Natural killer cell (primary cell): ENCODE measurements at regions not wholly inside any gene's neighbourhood (a gene's known extent, or its start where the extent isn't known, plus 50 kb on each side); places are given as distances from the start of the nearest gene placed in this dataset.

Experiments
- ATAC-seq, 3 donors: fragments of 150-1000 bp in 2 of 3; fragments of 200-7000 bp in 1 of 3; cut with Tn5 transposase; 1 replicate in 1 of 3; 2 replicates in 2 of 3; pipeline ENCODE4 v1.10.0; 2021; ENCODE audit warnings: mild to moderate bottlenecking in 2 of 3, moderate library complexity in 2 of 3
- DNase-seq, 2 donors: peaks; one replicate each; pipeline versions ENCODE4 v3.0.0 to v3.0.0-alpha.2; 2013 to 2021; ENCODE audit warnings: mixed read lengths in 1 of 2
- H3K27ac ChIP-seq: one replicate; pipeline ENCODE4 v1.5.1; 2013; ENCODE audit warnings: mild to moderate bottlenecking, low read length
- H3K27me3 ChIP-seq: one replicate; pipeline ENCODE4 v1.6.1; 2013; ENCODE audit warnings: low read length; ENCODE audit not compliant: control insufficient read depth, insufficient read depth
- H3K36me3 ChIP-seq: one replicate; pipeline ENCODE4 v1.6.1; 2013; ENCODE audit warnings: low read length; ENCODE audit not compliant: control insufficient read depth, insufficient read depth
- H3K4me1 ChIP-seq: one replicate; pipeline ENCODE4 v1.6.1; 2013; ENCODE audit warnings: low read length; ENCODE audit not compliant: control insufficient read depth, insufficient read depth
- H3K4me3 ChIP-seq: one replicate; pipeline ENCODE4 v1.5.1; 2013; ENCODE audit warnings: low read length
- H3K9me3 ChIP-seq: one replicate; pipeline ENCODE4 v1.6.1; 2013; ENCODE audit warnings: low read length; ENCODE audit not compliant: control insufficient read depth, insufficient read depth
- H3K27ac Mint-ChIP-seq, 2 donors: one replicate each; pipeline ENCODE4 v1.8.0; 2022; ENCODE audit warnings: mild to moderate bottlenecking in 2 of 2, mixed read lengths in 2 of 2, moderate library complexity in 1 of 2
- H3K27me3 Mint-ChIP-seq, 2 donors: one replicate each; pipeline ENCODE4 v1.8.0; 2022; ENCODE audit warnings: low read depth in 2 of 2, mixed read lengths in 2 of 2
- H3K36me3 Mint-ChIP-seq: one replicate; pipeline ENCODE4 v1.8.0; 2022; ENCODE audit warnings: mixed read lengths
- H3K4me1 Mint-ChIP-seq, 2 donors: one replicate each; pipeline ENCODE4 v1.8.0; 2022; ENCODE audit warnings: mixed read lengths in 2 of 2
- H3K4me3 Mint-ChIP-seq: one replicate; pipeline ENCODE4 v1.8.0; 2022; ENCODE audit warnings: mild to moderate bottlenecking, moderate library complexity, mixed read lengths
- H3K9me3 Mint-ChIP-seq, 2 donors: one replicate each; pipeline ENCODE4 v1.8.0; 2022; ENCODE audit warnings: mixed read lengths in 2 of 2
- WGBS: methylation state at CpG from one replicate; pipeline ENCODE4 v1.1.7; 2013; ENCODE audit warnings: missing lambda C conversion rate; ENCODE audit not compliant: insufficient coverage; 5-methylcytosine and 5-hydroxymethylcytosine counted together
- intact Hi-C: fragments of 100-400 bp; cut with micrococcal nuclease; formaldehyde crosslinking; loops from one replicate; pipeline ENCODE4 v1.14.2; 2022
- TF ChIP-seq, protein P1 (sequence below): fragments of 200-600 bp; IDR thresholded peaks from one replicate; pipeline ENCODE4 v1.8.0; 2022; ENCODE audit warnings: antibody characterized with exemption

DNA sequence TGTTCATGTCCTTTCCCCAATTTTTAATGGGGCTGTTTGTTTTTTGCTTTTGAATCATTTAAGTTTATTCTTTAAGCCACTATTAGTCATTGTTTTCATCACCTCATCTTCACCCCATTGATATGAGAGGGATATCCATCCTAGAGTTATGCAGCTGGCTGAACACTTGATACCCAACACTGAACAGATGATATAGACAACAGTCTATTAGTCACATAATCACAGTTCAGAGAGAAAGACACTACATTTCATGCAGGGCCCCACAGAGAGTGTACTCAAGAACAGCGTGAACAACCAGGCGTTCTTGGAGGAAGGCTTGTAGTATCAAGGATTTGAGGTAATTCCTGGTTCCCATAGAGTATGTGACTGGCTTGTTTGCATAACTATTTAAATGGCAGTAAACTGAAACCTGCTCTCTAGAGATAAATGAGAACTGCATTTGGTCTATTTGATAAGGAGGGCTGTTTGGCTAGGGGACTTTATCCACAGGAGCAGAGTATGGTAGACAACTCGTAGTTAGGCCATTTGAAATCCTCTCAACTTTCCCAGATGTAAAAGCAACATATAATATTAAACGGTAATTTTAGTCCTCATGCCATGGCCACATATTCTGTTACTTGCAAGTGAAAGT, 618.7 kb downstream of the SI start:
- no peak overlapping the region for H3K4me3 ChIP-seq
- no peaks in the 10 kb centered on the region for H3K36me3 ChIP-seq
- no peak overlapping the region for H3K27ac ChIP-seq
- H3K27me3 Mint-ChIP-seq = no peaks in the 10 kb centered on the region
- H3K4me1 ChIP-seq = no peaks in the 10 kb centered on the region
- H3K36me3 Mint-ChIP-seq = no peaks in the 10 kb centered on the region
- H3K9me3 ChIP-seq = no peaks in the 10 kb centered on the region
- TF ChIP-seq, protein P1, sequence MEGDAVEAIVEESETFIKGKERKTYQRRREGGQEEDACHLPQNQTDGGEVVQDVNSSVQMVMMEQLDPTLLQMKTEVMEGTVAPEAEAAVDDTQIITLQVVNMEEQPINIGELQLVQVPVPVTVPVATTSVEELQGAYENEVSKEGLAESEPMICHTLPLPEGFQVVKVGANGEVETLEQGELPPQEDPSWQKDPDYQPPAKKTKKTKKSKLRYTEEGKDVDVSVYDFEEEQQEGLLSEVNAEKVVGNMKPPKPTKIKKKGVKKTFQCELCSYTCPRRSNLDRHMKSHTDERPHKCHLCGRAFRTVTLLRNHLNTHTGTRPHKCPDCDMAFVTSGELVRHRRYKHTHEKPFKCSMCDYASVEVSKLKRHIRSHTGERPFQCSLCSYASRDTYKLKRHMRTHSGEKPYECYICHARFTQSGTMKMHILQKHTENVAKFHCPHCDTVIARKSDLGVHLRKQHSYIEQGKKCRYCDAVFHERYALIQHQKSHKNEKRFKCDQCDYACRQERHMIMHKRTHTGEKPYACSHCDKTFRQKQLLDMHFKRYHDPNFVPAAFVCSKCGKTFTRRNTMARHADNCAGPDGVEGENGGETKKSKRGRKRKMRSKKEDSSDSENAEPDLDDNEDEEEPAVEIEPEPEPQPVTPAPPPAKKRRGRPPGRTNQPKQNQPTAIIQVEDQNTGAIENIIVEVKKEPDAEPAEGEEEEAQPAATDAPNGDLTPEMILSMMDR = no peak
- no peaks in the 10 kb centered on the region for H3K27me3 ChIP-seq
- ATAC-seq (no peak), DNase-seq (no peak)
- 89% methylated on average over 4 of the region's 4 CpGs for WGBS
- no peaks in the 10 kb centered on the region for H3K4me1 Mint-ChIP-seq
- H3K9me3 Mint-ChIP-seq = peaks cover 19 to 23% of the 10 kb centered on the region in 2 donors
- H3K27ac Mint-ChIP-seq = no peak overlapping the region
- no peak overlapping the region for H3K4me3 Mint-ChIP-seq
- intact Hi-C loops = no loop called here

DNA sequence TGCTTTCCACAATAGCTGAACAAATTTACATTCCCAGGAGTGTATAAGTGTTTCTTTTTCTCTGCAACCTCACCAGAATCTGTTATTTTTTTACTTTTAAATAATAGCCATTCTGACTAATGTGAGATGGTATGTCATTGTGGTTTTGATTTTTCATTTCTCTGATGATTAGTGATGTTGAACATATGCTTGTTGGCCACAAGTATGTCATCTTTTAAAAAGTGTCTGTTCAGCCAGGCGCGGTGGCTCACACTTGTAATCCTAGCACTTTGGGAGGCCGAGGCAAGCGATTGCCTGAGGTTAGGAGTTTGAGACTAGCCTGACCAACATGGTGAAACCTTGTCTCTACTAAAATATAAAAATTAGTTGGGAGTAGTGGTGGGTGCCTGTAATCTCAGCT, 619.3 kb downstream of the SI start:
- 99% methylated on average over 4 of the region's 4 CpGs for WGBS
- ATAC-seq = no peak
- Mint-ChIP-seq H3K36me3 (no peaks in the 10 kb centered on the region), H3K27ac (no peak overlapping the region), H3K9me3 (peaks cover 21 to 25% of the 10 kb centered on the region in 2 donors), H3K4me3 (no peak overlapping the region), H3K27me3 (no peaks in the 10 kb centered on the region), H3K4me1 (no peaks in the 10 kb centered on the region)
- H3K36me3 ChIP-seq = no peaks in the 10 kb centered on the region
- DNase-seq = no peak
- TF ChIP-seq, protein P1 = no peak
- no peaks in the 10 kb centered on the region for H3K27me3 ChIP-seq
- H3K27ac ChIP-seq = no peak overlapping the region
- H3K4me1 ChIP-seq = no peaks in the 10 kb centered on the region
- no peak overlapping the region for H3K4me3 ChIP-seq
- intact Hi-C loops = no loop called here
- no peaks in the 10 kb centered on the region for H3K9me3 ChIP-seq

- Mint-ChIP-seq H3K4me3 (no peak overlapping the region), H3K4me1 (no peaks in the 10 kb centered on the region), H3K27ac (no peak overlapping the region), H3K27me3 (no peaks in the 10 kb centered on the region), H3K36me3 (no peaks in the 10 kb centered on the region), H3K9me3 (peaks cover 13 to 19% of the 10 kb centered on the region in 2 donors)
- TF ChIP-seq, protein P1 = no peak
- intact Hi-C loops = no loop called here
- H3K27ac ChIP-seq = no peak overlapping the region
- no peak overlapping the region for H3K4me3 ChIP-seq
- H3K4me1 ChIP-seq = no peaks in the 10 kb centered on the region
- DNase-seq (no peak), ATAC-seq (no peak)
- H3K36me3 ChIP-seq = no peaks in the 10 kb centered on the region
- H3K27me3 ChIP-seq = no peaks in the 10 kb centered on the region
- 80% methylated on average over 1 of the region's 1 CpG for WGBS
- H3K9me3 ChIP-seq = peaks cover 5% of the 10 kb centered on the region
These were observed 624.6 kb downstream of the SI start for GRCh38 chr3:164453714-164454113.

GRCh38 chr3:164452707-164453106, 625.6 kb downstream of the SI start:
- no peak for DNase-seq
- Histone ChIP-seq H3K4me3 (no peak overlapping the region), H3K36me3 (no peaks in the 10 kb centered on the region), H3K9me3 (peaks cover 12% of the 10 kb centered on the region), H3K27me3 (no peaks in the 10 kb centered on the region), H3K27ac (no peak overlapping the region), H3K4me1 (no peaks in the 10 kb centered on the region)
- Mint-ChIP-seq H3K36me3 (peaks cover 4% of the 10 kb centered on the region), H3K4me3 (no peak overlapping the region), H3K9me3 (peaks cover 11 to 22% of the 10 kb centered on the region in 2 donors), H3K4me1 (no peaks in the 10 kb centered on the region), H3K27ac (no peak overlapping the region), H3K27me3 (no peaks in the 10 kb centered on the region)
- intact Hi-C loops = no loop called here
- WGBS = no CpG with 5 or more reads among the region's 1 CpG
- ATAC-seq = no peak
- TF ChIP-seq, protein P1 = no peak
